Medulla oblongata (tissue), 1 donor: ENCODE measurements at regions not wholly inside any gene's neighbourhood (a gene's known extent, or its start where the extent isn't known, plus 50 kb on each side); places are given as distances from the start of the nearest gene placed in this dataset.
"Not testable (repeated sequence)": the region's sequence is repeated elsewhere in the genome, so short reads cannot be mapped to it uniquely, and the experiment has no call there.

Experiments
- DNase-seq: peaks from one replicate; pipeline ENCODE4 v3.0.0-alpha.2; 2015; ENCODE audit errors: extremely low spot score

- no peak for DNase-seq
These were observed 254.7 kb downstream of the VAPA start for GRCh38 chr18:10168477-10168876.

- DNase-seq, result no peak
These were observed 255.3 kb downstream of the VAPA start for GRCh38 chr18:10169064-10169562.

DNA sequence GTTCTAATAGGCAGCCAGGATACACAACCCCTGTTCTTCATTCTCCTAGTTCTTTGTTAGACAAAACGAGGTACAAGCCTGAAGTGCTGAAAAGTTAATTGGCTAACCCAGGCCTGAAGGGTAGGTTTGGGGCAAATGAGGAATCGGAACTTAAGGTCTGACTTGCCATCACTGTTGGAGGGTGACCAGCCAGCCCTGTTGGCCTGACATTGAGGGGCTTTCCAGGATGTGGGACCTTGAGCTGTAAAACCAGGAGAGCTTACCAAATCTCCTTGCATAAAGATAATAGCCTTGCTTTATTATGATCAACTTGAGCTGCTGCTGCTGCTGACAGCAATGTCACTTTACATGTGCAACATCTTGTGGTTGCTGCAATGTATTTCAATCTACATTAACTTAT lies 256.0 kb downstream of the VAPA start:
- DNase-seq, result no peak

GRCh38 chr18:10170375-10170774 lies 256.6 kb downstream of the VAPA start:
- DNase-seq, result no peak

GRCh38 chr18:10175333-10175732 lies 261.5 kb downstream of the VAPA start:
- DNase-seq, result not testable (repeated sequence)

DNA sequence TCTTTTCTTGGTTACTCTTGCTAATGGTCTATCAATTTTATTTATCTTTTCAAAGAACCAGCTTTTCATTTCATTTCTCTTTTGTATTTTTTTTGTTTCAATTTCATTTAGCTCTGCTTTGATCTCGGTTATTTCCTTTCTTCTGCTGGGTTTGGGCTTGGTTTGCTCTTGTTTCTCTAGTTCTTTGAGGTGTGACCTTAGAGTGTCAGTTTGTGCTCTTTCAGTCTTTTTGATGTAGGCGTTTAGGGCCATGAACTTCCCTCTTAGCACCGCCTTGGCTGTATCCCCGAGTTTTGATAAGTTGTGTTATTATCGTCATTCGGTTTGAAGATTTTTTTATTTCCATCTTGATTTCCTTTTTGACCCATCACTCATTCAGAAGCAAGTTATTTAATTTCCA lies 265.5 kb downstream of the VAPA start:
- DNase-seq, result not testable (repeated sequence)

DNA sequence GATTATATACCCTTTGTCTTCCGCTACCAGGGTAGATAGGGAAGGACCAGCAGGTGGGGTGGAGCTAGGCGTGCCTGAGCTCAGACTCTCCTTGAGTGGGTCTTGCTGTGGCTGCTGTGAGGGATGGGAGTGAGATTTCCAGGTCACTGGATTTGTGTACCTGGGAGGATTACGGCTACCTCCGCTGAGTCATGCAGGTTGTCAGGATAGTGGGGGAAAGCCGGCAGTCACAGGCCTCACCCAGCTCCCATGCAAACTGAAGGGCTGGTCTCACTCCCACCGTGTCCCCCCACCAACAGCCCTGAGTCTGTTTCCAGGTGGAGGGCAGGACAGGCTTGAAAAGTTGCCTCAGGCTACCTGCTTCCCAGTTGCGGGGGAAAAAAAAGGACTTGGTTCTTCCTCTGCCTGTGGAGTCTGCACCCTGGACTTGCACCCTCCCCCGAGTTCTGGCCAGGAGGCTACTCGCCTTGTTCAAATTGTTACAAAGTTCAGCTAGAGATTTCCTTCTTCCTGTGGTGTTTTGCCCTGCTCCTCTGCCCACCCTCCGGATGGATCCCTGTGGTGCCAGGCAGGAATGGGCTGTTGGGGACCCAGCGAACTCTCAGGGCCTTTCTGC lies 268.3 kb downstream of the VAPA start:
- DNase-seq, result no peak

DNA sequence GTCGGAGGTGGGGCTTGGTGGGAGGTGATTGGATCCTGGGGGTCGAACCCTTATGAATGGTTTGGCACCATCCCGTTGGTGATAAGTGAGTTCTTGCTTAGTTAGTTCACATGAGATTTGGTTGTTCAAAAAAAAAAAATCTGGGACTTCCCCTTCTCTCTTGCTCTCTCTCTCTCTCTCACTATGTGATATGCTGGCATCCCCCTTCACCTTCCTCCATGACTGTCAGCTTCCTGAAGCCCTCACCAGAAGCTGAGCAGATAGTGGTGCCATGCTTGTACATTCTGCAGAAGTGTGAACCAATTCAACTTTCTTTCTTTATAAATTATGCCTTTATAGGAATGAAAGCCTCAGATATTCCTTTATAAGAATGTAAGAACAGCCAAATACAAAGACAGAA lies 269.7 kb upstream of the APCDD1 start:
- DNase-seq, result no peak

DNA sequence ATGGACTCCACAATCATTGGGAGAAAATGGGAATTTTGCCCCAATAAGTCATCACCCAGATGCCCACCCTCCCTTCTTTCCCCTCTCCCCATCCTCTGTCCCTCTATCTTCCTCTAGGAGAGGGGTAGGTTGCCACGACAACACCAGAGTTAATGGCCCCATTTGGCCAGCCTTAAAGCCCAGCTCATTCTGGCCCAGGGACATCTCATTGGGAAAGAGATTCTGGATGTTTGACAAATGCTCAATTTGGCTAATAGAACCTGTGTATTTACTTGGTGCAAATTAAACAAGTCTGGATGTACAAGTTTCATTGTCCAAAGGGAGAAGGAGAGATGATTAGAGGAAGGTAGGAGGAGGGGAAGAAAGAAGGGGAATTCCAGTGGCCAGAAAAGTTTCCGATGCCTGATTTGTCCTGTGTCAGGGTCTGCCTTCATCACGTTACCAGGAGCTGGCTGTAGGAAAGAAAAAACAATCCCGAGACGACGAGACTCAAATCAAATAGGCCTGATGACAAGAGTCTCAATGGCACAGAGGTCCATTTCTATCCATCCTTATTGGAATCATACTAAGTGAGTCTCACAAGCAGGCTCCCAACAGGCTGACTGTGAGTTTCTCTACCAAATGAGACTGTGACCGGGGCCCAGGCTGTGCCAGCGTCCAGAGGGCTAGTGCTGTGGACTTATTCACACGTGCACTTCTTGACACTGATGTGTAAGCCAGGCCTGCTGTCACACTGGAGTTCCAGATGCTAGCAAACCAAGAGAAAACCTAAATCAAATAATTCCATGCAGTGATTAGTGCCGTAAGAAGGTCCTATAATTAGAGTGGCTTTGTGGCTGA lies 265.2 kb upstream of the APCDD1 start:
- peak; percentile 35 for DNase-seq

GRCh38 chr18:10190564-10190963 lies 263.9 kb upstream of the APCDD1 start:
- no peak for DNase-seq

DNA sequence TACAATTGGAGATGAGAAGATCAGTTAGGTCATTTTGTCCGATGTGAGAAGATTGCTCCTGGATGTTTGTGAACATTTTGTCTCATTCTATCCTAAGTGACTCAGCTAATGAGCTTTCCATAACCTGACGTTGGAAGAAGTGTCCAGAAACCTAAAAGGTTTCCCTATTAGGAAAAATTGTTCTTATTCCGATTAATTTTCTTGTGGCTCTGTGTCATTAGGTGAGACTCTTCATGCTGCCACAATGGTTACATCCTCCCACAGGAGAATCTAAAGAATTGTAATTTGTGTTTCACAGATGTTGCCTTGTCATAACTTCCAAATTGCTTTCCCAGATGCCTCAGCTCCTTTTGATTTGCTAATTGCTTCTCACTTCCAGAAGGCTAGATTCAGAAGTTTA lies 261.0 kb upstream of the APCDD1 start:
- no peak for DNase-seq

DNA sequence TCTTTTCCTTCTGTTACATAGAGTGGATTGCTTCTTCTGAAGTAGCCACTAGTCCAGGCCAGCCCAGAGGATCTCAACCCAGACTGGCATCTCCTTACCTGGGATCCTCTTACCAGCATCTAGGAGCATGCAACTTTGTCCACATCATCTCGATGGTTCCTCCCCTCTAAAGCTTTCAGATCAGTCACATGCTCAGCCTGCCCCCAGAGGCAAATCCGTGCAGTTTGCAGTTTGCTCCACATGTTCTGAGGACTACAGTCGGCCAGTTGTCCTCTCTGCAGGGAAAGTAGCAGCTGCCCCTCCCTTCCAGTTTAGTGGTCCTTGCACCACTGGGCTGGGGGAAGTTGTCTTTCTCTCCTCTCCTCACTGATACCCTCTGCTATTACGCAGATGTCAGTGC lies 259.8 kb upstream of the APCDD1 start:
- no peak for DNase-seq

- DNase-seq, result no peak
These were observed 258.9 kb upstream of the APCDD1 start for GRCh38 chr18:10195529-10195928.

GRCh38 chr18:10197097-10197496 lies 257.3 kb upstream of the APCDD1 start:
- no peak for DNase-seq

DNA sequence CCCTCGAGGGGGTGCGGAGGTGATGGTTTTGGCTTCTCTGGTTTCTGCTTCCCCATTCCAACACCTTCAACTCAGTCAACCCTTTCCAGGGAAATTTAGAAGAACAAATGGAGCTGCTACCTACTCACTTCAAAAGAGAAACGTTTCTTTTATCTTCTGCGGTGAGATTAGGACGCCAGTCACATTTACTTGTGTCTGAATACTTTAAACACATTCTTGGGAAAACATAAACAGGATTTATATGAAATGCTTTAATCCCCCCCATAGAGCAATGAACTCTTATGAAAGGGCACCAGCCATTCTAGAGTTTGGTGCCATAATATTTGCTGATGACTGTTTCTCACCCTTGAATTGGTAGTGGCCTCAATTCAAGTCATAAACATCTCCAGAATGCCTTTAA lies 253.2 kb upstream of the APCDD1 start:
- DNase-seq, result no peak

DNA sequence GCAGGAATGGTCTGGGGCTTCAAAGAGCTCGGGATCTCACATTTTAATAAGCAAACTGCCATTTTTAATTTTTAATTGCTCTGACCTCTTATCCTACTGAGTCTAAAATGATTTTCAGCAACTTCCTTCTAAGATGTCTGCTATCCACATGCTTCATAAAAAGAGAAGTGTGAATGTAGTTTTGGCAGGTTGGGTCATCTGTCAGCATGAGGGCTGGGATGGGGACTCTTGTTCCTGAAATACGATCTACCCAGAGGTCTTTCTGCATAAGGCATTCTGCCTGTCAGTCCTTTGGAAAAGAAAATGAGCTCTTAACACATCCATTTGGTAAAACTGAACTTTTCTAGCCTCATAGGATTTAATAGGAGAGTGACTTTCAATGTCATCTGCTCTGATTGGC lies 252.8 kb upstream of the APCDD1 start:
- peak; percentile 58 for DNase-seq

DNA sequence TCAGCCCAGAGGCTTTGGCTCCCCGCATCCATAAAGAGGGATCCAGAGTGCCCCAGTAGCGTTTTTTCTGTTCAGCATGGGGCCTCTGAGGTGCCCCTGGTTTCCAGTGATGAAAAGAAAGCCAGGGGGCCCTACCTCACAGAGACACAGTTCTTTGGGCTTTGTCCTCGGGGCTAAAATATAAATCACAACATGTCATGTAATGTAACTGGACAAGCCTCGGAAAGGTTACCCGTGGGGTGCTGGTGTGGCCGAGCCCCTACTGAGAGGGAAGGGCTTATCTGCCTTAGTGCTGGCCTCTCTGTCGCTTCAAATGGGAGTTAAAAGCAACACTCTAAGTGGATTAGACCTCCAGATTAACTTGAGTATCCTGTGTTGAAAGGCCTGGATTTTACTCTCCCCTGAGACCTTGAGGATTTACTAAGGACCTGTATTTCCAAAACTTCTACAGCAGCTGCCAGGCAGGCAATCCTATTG lies 251.6 kb upstream of the APCDD1 start:
- no peak for DNase-seq

DNA sequence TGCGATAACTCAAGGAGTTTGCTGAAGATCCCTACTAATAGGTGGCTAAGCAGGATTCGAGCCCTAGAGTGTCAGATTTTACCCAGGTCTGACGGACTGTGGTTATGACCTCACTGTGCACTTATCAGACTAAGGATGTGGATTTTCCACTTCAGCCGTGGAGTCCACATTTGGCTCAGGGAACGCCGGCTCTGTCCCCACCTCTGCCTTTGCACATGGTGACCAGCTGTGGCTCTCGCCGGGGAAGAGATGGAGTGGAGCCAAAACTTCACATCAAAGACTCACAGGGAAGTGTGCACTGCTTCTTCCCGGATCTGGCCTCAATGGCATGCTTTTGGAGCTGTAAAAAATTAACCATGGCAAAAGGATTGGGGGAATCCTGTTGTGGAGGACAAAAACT lies 249.3 kb upstream of the APCDD1 start:
- DNase-seq, result no peak

DNA sequence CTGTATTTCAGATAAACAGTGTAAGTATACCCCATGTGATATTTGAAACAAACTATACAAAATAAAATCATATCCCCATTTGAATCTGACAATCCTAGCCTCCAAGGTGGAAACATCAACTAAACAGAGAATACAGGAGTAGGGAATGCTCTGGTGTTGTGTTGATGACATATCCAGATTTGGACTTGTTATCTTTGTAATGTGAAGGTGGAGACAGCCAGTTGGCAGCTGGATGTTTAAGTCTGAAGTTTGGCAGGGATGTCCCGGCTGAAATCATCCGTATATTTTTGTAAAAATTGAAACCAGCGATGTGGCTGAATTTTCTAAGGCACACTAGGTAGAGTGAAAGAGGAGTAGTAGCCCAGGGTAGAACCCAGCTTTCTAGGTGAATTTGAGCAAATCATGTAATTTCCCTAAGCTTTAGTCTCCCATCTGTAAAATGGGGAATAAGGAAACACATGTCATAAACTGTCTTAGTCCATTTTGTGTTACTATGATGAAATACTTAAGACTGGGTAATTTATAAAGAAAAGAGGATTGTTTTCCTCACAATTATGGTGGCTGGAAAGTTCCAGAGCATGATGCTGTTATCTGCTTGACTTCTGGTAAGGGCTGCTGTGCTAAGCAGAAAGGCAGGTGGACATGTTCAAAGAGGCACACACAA lies 246.6 kb upstream of the APCDD1 start:
- no peak for DNase-seq

GRCh38 chr18:10209302-10209701 lies 245.1 kb upstream of the APCDD1 start:
- no peak for DNase-seq

DNA sequence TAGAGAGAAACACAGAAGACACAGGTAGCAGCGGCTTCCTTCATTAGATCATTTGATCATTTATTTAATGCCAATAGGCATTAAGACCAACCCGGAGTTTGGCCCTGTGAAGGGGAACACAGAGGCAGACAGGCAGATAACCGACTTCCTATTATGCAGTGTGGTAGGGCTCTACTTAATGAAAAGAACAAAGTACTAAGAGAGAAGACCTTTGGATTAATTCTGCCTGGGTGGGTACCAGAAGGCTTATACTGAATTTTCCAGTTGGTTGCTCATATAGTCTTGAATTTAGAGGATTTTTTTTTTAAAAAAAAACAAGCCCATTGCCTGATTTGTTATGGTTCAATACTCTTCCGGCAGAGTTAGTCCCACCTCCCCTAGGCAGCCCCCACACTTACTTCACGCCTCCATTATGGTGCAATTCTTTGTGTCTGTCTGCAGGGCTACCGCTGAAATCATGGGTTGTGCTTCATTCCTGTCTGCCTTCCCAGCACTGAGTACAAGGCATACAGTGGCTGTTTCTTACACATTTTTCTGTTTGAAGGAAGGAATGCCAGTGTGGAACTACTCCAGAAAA lies 244.3 kb upstream of the APCDD1 start:
- DNase-seq, result no peak

- DNase-seq, result peak; percentile 83
These were observed 240.9 kb upstream of the APCDD1 start for GRCh38 chr18:10213526-10213925.
